ENCODE measurements at regions not wholly inside any gene's neighbourhood (a gene's known extent, or its start where the extent isn't known, plus 50 kb on each side); places are given as distances from the start of the nearest gene placed in this dataset.

DNA sequence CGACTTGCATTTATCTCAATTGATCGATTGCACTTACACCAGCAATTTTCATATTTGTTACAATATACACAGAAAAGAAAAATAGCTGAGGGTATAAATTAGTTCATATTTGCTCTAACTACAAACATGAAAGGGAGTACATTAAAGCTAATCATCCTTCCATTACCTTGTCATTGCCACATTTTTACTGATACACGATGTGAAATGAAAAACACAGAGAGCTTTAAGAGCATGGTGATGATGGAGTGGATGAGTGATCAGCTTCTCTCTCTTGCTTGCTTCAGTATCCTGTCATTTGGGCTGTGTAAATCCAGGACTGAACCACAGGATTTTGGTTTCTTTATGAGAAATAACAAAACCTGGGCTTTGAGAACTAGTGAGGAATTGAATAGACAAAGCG lies 1207.5 kb upstream of the GOT2 start:
- Histone ChIP-seq H3K9me3 (no peaks in the 10 kb centered on the region), H3K36me3 (no peaks in the 10 kb centered on the region), H3K4me3 (no peak overlapping the region), H3K27ac (no peak overlapping the region), H3K4me1 (no peaks in the 10 kb centered on the region), H3K27me3 (no peaks in the 10 kb centered on the region)
- WGBS, 2 donors (ENCODE audit: low coverage in 1 of 2), result 86 to 88% methylated on average over 4 of the region's 4 CpGs
- intact Hi-C loops (cut with DNase I; ENCODE audit: low total_unique reads), result no loop called here
- in situ Hi-C loops (cut with MboI; ENCODE audit: low pct_ligation_motif_present in 1 of 4, low pct_unique_long_range_greater_than_20kb in 1 of 4, low sequenced_read_pairs in 3 of 4), result no loop called here
- TF ChIP-seq, protein P1, sequence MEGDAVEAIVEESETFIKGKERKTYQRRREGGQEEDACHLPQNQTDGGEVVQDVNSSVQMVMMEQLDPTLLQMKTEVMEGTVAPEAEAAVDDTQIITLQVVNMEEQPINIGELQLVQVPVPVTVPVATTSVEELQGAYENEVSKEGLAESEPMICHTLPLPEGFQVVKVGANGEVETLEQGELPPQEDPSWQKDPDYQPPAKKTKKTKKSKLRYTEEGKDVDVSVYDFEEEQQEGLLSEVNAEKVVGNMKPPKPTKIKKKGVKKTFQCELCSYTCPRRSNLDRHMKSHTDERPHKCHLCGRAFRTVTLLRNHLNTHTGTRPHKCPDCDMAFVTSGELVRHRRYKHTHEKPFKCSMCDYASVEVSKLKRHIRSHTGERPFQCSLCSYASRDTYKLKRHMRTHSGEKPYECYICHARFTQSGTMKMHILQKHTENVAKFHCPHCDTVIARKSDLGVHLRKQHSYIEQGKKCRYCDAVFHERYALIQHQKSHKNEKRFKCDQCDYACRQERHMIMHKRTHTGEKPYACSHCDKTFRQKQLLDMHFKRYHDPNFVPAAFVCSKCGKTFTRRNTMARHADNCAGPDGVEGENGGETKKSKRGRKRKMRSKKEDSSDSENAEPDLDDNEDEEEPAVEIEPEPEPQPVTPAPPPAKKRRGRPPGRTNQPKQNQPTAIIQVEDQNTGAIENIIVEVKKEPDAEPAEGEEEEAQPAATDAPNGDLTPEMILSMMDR (IDR thresholded peaks at IDR 0.05), result no peak
- TF ChIP-seq EP300 (IDR thresholded peaks at IDR 0.05; ENCODE audit: low read depth) (no peak), POLR2AphosphoS5 (IDR thresholded peaks at IDR 0.05) (no peak)
- no peak for DNase-seq

DNA sequence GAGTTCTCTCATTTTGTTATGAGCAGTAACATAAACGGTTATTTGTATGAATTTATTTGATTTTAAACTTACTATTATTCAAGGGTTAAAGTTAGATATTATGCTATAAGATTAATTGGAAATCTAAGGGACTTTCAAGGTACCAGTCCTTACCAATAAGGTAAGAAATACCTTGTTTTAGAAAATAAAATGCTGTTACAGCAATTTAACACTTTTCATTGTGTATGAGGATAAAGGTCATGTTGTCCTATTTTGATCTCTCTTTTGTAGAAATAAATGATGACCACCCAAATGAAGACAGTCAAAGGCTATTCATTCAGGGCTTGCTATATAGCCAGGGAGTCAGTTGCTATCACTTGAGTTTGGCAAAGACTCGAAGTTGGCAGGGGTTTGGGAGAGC lies 1185.9 kb upstream of the GOT2 start:
- Histone ChIP-seq H3K27me3 (no peaks in the 10 kb centered on the region), H3K36me3 (no peaks in the 10 kb centered on the region), H3K27ac (no peak overlapping the region), H3K9me3 (peaks cover 0 to 6% of the 10 kb centered on the region in 2 donors), H3K4me3 (no peak overlapping the region), H3K4me1 (no peaks in the 10 kb centered on the region)
- no peak for TF ChIP-seq POLR2A (IDR thresholded peaks at IDR 0.05)
- TF ChIP-seq, protein P1 (IDR thresholded peaks at IDR 0.05), result no peak
- TF ChIP-seq EP300 (IDR thresholded peaks at IDR 0.05; ENCODE audit: low read depth), result no peak
- TF ChIP-seq POLR2AphosphoS5 (IDR thresholded peaks at IDR 0.05), result no peak
- intact Hi-C loops (cut with DNase I; ENCODE audit: low total_unique reads), result no loop called here
- in situ Hi-C loops (cut with MboI; ENCODE audit: low pct_ligation_motif_present in 1 of 4, low pct_unique_long_range_greater_than_20kb in 1 of 4, low sequenced_read_pairs in 3 of 4), result no loop called here
- DNase-seq, result no peak
- WGBS, 2 donors (ENCODE audit: low coverage in 1 of 2), result 31 to 35% methylated on average over 2 of the region's 2 CpGs

DNA sequence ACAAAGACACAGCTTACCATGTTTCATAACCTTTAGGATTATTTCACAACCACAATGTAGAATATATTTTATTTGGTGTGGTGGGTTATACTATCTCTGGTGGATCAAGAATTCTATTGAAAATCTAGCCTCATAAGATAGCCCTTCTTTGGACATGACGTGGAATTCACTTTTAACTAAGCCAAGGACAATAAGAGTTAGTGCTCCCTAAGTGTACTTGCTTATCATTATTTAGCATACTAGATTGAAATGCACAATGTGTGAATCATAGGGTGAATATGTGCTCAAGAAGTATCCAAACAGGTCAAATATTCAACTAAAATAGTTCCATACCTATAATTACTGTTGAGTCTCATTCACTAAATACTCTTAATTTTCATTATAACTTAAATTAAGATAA lies 1179.5 kb upstream of the GOT2 start:
- DNase-seq, result no peak
- Histone ChIP-seq H3K36me3 (no peaks in the 10 kb centered on the region), H3K4me3 (no peak overlapping the region), H3K4me1 (no peaks in the 10 kb centered on the region), H3K9me3 (no peaks in the 10 kb centered on the region), H3K27me3 (no peaks in the 10 kb centered on the region), H3K27ac (no peak overlapping the region)
- WGBS, 2 donors (ENCODE audit: low coverage in 1 of 2), result 67 to 100% methylated on average over 1 of the region's 1 CpG
- intact Hi-C loops (cut with DNase I; ENCODE audit: low total_unique reads), result no loop called here
- in situ Hi-C loops (cut with MboI; ENCODE audit: low pct_ligation_motif_present in 1 of 4, low pct_unique_long_range_greater_than_20kb in 1 of 4, low sequenced_read_pairs in 3 of 4), result no loop called here
- TF ChIP-seq, protein P1 (IDR thresholded peaks at IDR 0.05), result no peak
- TF ChIP-seq POLR2AphosphoS5 (IDR thresholded peaks at IDR 0.05) (no peak), EP300 (IDR thresholded peaks at IDR 0.05; ENCODE audit: low read depth) (no peak), POLR2A (IDR thresholded peaks at IDR 0.05) (no peak)

DNA sequence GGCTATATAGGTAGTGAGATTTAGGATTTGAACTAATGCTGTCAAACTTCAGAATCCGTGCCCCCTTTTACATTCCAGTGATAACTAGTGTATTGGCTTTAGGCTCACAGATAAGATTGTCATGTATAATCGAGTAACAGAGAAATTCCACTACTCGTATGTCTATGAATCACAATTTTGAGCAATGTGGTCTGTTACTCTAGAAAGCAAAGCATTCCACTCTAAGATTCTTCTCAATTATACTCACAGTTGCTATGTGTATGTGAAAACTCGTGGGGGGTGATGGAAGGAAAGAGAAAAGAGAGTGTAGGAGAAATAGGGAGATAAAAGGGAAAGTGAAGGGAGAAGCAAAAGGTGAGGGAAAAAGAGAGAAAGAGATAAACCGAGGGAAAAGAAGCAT lies 1175.1 kb upstream of the GOT2 start:
- TF ChIP-seq POLR2AphosphoS5 (IDR thresholded peaks at IDR 0.05) (no peak), EP300 (IDR thresholded peaks at IDR 0.05; ENCODE audit: low read depth) (no peak), POLR2A (IDR thresholded peaks at IDR 0.05) (no peak)
- TF ChIP-seq, protein P1 (IDR thresholded peaks at IDR 0.05), result no peak
- no peak overlapping the region for H3K4me3 ChIP-seq
- intact Hi-C loops (cut with DNase I; ENCODE audit: low total_unique reads), result no loop called here
- no peaks in the 10 kb centered on the region for H3K4me1 ChIP-seq
- no peak overlapping the region for H3K27ac ChIP-seq
- DNase-seq, result no peak
- no peaks in the 10 kb centered on the region for H3K27me3 ChIP-seq
- no peaks in the 10 kb centered on the region for H3K9me3 ChIP-seq
- in situ Hi-C loops (cut with MboI; ENCODE audit: low pct_ligation_motif_present in 1 of 4, low pct_unique_long_range_greater_than_20kb in 1 of 4, low sequenced_read_pairs in 3 of 4), result no loop called here
- 57 to 60% methylated on average over 5 of the region's 5 CpGs for WGBS, 2 donors (ENCODE audit: low coverage in 1 of 2)
- no peaks in the 10 kb centered on the region for H3K36me3 ChIP-seq
